HuH-7 (cell line): ENCODE measurements at regions not wholly inside any gene's neighbourhood (a gene's known extent, or its start where the extent isn't known, plus 50 kb on each side); places are given as distances from the start of the nearest gene placed in this dataset.

Source experiments
- DNase-seq: peaks from one replicate; pipeline ENCODE4 v3.0.0; 2011; ENCODE audit warnings: low spot score

DNA sequence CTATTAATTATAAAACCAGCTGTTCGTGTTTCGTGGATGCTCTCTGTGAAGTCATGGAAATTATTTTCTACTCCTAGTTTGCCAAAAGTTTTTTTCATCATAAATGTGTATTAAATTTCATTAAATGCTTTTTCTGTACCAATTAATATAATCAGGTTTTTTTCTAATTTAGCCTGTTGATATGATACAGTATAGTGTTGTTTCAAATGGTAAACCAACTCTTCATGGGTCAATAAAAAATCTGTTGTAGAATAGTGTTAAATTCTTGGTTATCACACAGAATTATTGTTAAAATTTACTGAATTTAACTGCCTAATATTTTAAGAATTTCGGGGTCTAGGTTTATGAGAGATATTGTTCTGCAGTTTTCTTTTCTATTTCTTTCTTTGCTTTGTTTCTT, 505.9 kb upstream of the MANEA start:
- no peak for DNase-seq

DNA sequence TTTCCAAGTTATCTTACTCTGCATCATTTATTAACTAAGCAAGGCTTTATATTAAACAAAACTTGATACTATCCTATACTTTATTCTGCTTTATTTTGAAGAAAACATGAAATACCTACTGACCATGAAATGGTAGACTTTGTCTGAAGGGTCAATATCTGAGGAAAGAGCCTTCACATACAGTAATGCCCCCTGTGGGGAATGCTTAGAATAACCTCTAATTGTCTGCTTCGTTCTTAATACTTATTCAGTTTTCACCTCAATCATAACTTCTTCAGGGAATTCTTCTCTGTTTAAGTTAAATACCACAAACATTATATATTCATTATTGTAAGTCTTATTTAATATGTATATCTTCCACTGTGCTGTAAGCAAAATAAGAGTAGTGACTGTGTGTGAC, 498.9 kb upstream of the MANEA start:
- DNase-seq, result no peak

- no peak for DNase-seq
These were observed 496.1 kb upstream of the MANEA start for GRCh38 chr6:95081231-95081630.

GRCh38 chr6:95081949-95082348, 495.4 kb upstream of the MANEA start:
- DNase-seq, result no peak

- DNase-seq, result no peak
These were observed 493.8 kb upstream of the MANEA start for GRCh38 chr6:95083506-95083905.

DNA sequence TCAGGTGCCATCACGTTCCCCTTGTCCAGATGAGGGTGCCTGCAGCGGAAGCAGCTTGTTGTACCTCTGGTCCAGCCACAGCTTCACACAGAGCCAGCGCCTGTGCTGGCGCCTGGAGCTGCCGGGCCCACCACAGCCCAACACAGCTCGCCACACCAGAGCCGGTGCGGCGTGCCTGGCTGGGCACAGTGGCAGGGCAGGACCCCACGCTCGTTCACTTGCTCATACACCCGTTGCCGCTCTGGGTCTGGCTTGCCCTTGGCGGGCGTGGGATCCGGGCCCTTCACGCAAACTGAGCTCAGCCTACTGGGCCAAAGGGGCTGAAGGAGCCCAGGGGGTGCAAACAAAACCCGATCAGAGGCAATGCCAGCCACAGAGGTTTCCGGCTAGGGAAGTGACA, 492.5 kb upstream of the MANEA start:
- no peak for DNase-seq

- DNase-seq, result no peak
These were observed 489.8 kb upstream of the MANEA start for GRCh38 chr6:95087394-95088097.

GRCh38 chr6:95091823-95092436, 485.4 kb upstream of the MANEA start:
- DNase-seq, result peak; percentile 12

GRCh38 chr6:95093154-95093553, 484.2 kb upstream of the MANEA start:
- DNase-seq, result no peak

- DNase-seq, result no peak
These were observed 482.3 kb upstream of the MANEA start for GRCh38 chr6:95094751-95095663.

- DNase-seq, result no peak
These were observed 481.5 kb upstream of the MANEA start for GRCh38 chr6:95095855-95096254.

GRCh38 chr6:95099410-95099809, 477.9 kb upstream of the MANEA start:
- DNase-seq, result no peak

GRCh38 chr6:95109212-95109611, 468.1 kb upstream of the MANEA start:
- no peak for DNase-seq

DNA sequence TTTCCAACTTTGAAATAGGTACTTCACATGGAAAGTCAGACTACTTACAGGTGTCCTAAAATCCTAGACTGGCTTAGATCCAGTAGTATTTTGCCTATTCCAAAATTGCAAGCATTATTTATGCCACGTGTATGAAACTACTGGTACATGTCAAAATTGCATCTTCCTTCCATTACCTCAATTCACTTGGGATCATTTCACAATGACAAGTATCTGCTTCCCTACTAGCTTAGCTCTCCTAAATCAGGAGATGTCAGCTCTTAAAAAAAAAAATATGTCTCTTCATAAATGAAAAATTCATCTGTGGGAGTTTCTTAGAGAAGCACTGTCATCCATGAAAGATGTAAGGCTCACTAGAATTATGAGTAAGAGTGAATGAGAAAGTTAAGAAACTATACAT, 466.6 kb upstream of the MANEA start:
- DNase-seq, result no peak

- no peak for DNase-seq
These were observed 460.1 kb upstream of the MANEA start for GRCh38 chr6:95117236-95117635.

GRCh38 chr6:95119927-95120326, 457.4 kb upstream of the MANEA start:
- no peak for DNase-seq

DNA sequence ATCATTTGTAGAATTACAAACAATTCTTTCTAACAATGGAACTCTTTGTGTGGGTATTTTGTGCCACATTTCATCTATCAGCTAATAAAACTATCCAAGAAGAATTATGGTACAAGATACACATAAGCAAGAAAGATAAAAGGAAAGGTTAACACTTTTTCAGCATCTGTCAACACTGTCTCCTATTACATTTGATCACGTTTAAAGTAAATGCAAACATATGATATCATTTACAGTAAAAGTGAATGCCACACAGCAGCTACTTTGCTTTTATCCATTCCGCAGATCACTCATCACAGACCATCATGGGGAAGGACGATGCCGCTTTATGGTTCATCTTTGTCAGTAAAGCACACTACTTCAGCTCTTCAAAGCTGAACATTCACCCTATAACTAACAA, 456.4 kb upstream of the MANEA start:
- DNase-seq, result no peak

DNA sequence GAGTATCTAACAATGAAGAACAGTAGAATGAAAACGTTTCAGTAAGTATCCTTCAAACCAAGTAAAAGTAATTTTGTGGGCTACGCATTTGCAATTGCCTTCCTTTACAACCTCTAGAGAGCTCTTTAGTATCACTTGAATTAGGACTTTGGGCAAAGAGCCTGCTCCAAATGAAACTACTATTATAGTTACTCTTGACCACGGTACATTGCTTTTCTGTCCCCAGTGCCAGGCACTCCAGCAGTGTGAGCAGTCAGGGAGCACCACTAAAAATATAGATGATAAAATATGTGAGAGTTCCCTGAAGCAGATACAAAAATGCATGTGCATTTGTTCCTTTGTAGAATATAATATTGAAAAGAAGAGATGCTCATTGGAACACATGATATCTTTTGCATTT, 450.1 kb upstream of the MANEA start:
- no peak for DNase-seq

GRCh38 chr6:95128439-95128838, 448.9 kb upstream of the MANEA start:
- no peak for DNase-seq

DNA sequence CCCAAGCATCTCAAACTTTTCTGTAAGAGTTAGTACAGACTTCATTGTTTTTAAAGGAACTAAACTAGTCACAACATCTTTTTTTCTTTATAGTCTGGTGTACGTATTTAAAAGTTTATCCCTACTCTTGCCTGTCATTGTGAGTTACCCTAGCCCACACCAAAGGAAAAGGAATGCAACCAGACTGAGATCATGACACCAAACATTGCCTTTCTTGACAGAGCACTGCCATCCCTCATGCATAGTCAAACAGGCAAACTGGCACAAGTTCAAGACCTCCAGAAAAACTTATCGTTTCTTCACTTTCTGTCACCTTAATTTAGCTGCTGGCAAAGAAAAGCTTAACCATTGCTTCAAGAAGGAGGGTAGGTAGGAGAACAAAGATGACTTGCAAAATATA, 448.4 kb upstream of the MANEA start:
- DNase-seq, result no peak

DNA sequence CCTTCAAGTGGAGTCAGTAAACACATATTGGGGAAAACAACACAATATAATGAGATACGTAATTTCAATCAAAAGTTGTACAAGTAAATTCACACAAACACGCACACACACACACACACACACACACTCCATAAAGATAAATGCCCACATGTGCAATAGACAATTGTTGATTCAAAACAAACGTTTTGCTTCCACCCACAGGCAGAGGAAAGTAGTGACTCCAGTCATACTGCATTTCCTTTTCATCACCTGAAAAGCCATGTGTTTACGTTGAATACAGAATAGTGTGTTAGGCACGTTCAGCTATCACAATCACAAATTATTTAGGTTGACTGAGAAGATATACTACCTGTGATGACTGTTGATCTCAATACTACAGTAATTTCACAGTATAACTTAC, 443.8 kb upstream of the MANEA start:
- DNase-seq, result no peak

DNA sequence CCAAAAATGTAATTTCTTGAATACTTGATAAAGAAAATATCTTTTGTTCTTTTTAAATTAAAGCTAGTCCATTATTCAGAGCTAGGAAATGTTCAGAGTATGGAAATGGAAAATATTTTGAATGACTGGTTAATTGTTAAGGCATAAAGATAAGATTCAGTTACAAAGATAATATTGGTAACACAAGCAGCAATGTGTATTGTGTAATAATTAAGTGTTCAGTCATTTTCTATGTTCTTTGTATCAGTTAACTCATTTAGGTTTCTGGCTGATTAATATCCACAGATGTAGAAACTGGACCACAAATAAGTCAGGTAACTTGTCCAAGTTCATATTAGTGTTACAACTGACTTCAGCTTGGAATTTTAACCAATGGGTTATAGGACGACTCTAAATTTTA, 442.2 kb upstream of the MANEA start:
- no peak for DNase-seq

DNA sequence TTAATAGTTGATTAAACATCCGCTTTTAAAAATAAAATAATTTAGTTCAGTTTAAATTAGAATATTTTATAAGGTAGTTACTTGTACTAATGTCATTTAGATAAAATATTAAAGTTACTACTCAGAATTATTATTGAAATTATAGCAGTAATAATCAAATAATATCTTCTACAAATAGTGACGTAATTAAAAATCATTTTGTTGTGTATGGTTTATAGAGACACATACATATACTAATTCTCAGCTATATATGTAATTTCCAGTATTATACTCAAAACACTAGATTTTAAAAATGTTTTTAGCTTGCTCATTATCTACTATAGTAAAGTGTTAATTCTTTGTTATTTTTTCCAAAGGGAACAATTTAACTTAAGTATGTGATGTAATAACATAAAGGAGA, 435.2 kb upstream of the MANEA start:
- DNase-seq, result no peak
